GM23338 (cell line): ENCODE measurements at regions not wholly inside any gene's neighbourhood (a gene's known extent, or its start where the extent isn't known, plus 50 kb on each side); places are given as distances from the start of the nearest gene placed in this dataset.

Experiments used
- ATAC-seq: fragments of 200-7000 bp; cut with Tn5 transposase; 3 replicates; pipeline ENCODE4 v1.9.1; 2020
- DNase-seq: peaks from one replicate; pipeline ENCODE4 v3.0.0-alpha.2; 2015; ENCODE audit warnings: low spot score
- H2AFZ ChIP-seq: fragments of 200-600 bp; sonication (generic); 2 replicates; pipeline ENCODE4 v1.8.0; 2016; ENCODE audit warnings: antibody characterized with exemption, mild to moderate bottlenecking, moderate library complexity
- H3F3A ChIP-seq: fragments of 200-600 bp; sonication (generic); replicated peaks from 2 replicates; pipeline ENCODE4 v1.8.0; 2017; ENCODE audit warnings: antibody characterized with exemption, mixed run types, low read depth
- H3K27ac ChIP-seq: fragments of 200-600 bp; sonication (generic); 2 replicates; pipeline ENCODE4 v1.6.1; 2016; ENCODE audit warnings: low read depth
- H3K27me3 ChIP-seq: fragments of 200-600 bp; sonication (generic); 2 replicates; pipeline ENCODE4 v1.8.0; 2016; ENCODE audit warnings: mild to moderate bottlenecking, mixed run types, moderate library complexity; ENCODE audit not compliant: insufficient read depth
- H3K36me3 ChIP-seq: fragments of 200-600 bp; sonication (generic); 2 replicates; pipeline ENCODE4 v1.8.0; 2016; ENCODE audit warnings: mild to moderate bottlenecking; ENCODE audit not compliant: insufficient read depth
- H3K4me1 ChIP-seq: fragments of 200-600 bp; sonication (generic); 2 replicates; pipeline ENCODE4 v1.8.0; 2016; ENCODE audit warnings: mild to moderate bottlenecking, moderate library complexity; ENCODE audit not compliant: insufficient read depth
- H3K4me2 ChIP-seq: fragments of 200-600 bp; sonication (generic); 2 replicates; pipeline ENCODE4 v1.7.1; 2017; ENCODE audit warnings: mixed run types
- H3K4me3 ChIP-seq: fragments of 200-600 bp; sonication (generic); 2 replicates; pipeline ENCODE4 v1.6.1; 2016; ENCODE audit warnings: mixed run types
- H3K79me2 ChIP-seq: fragments of 200-600 bp; sonication (generic); replicated peaks from 2 replicates; pipeline ENCODE4 v1.8.0; 2017; ENCODE audit warnings: mild to moderate bottlenecking; ENCODE audit not compliant: insufficient read depth
- H3K9me2 ChIP-seq: fragments of 200-600 bp; sonication (generic); 2 replicates; pipeline ENCODE4 v1.8.0; 2017; ENCODE audit not compliant: insufficient read depth
- H4K20me1 ChIP-seq: fragments of 200-600 bp; sonication (generic); replicated peaks from 2 replicates; pipeline ENCODE4 v1.8.0; 2017; ENCODE audit warnings: mild to moderate bottlenecking; ENCODE audit not compliant: insufficient read depth
- H3K27ac Mint-ChIP-seq: 2 replicates; pipeline ENCODE4 v1.8.0; 2020; ENCODE audit warnings: inconsistent platforms, mild to moderate bottlenecking, moderate library complexity, mixed read lengths
- H3K27me3 Mint-ChIP-seq: 3 replicates; pipeline ENCODE4 v1.8.0; 2022; ENCODE audit warnings: low read depth, mild to moderate bottlenecking, moderate library complexity, mixed read lengths, inconsistent platforms; ENCODE audit not compliant: insufficient read depth, poor library complexity
- H3K36me3 Mint-ChIP-seq: 3 replicates; pipeline ENCODE4 v1.8.0; 2021; ENCODE audit warnings: low read depth, mild to moderate bottlenecking, inconsistent platforms, moderate library complexity, mixed read lengths
- H3K4me1 Mint-ChIP-seq: 3 replicates; pipeline ENCODE4 v1.8.0; 2020; ENCODE audit warnings: mild to moderate bottlenecking, inconsistent platforms, mixed read lengths
- H3K4me3 Mint-ChIP-seq: 3 replicates; pipeline ENCODE4 v1.8.0; 2021; ENCODE audit warnings: moderate library complexity, mild to moderate bottlenecking, inconsistent platforms, mixed read lengths
- H3K9me3 Mint-ChIP-seq: 3 replicates; pipeline ENCODE4 v1.8.0; 2020; ENCODE audit warnings: moderate library complexity, mild to moderate bottlenecking, inconsistent platforms, mixed read lengths
- CREB1 ChIP-seq: fragments of 250-450 bp; sonication (Bioruptor Pico); IDR thresholded peaks from 2 replicates; pipeline ENCODE4 v1.5.0; 2020; ENCODE audit warnings: low read depth, mild to moderate bottlenecking, moderate library complexity
- EZH2 ChIP-seq: fragments of 200-600 bp; sonication (generic); IDR thresholded peaks from one replicate; pipeline ENCODE4 v1.8.0; 2017; ENCODE audit warnings: antibody characterized with exemption, mild to moderate bottlenecking, low read depth; ENCODE audit not compliant: unreplicated experiment
- EZH2phosphoT487 ChIP-seq: fragments of 200-600 bp; sonication (generic); IDR thresholded peaks from one replicate; pipeline ENCODE4 v1.8.1; 2018; ENCODE audit warnings: antibody characterized with exemption; ENCODE audit not compliant: unreplicated experiment
- NANOG ChIP-seq: IDR thresholded peaks from 2 replicates; pipeline ENCODE4 v1.6.1; 2016; ENCODE audit warnings: antibody characterized with exemption, borderline replicate concordance
- POLR2AphosphoS5 ChIP-seq: IDR thresholded peaks from 2 replicates; pipeline ENCODE4 v1.6.1; 2016; ENCODE audit warnings: antibody characterized with exemption, low read depth
- STAT1 ChIP-seq: IDR thresholded peaks from one replicate; pipeline ENCODE4 v1.6.1; 2016; ENCODE audit warnings: antibody characterized with exemption; ENCODE audit not compliant: unreplicated experiment
- TF ChIP-seq, protein P1 (sequence below): fragments of 250-450 bp; sonication (Bioruptor Pico); IDR thresholded peaks from 2 replicates; pipeline ENCODE4 v1.5.0; 2020; ENCODE audit warnings: mild to moderate bottlenecking, moderate library complexity
- TF ChIP-seq, protein P2 (sequence below), 2 experiments: fragments of 200-600 bp in 1 of 2; sonication (generic) in 1 of 2; conservative IDR thresholded peaks; 2 replicates each; pipeline versions ENCODE4 v1.5.1 to v1.6.1; 2016 to 2017; ENCODE audit warnings: antibody characterized with exemption in 2 of 2, low read depth in 2 of 2, mild to moderate bottlenecking in 2 of 2, moderate library complexity in 1 of 2

GRCh38 chr1:30511563-30511962 is 211.8 kb downstream of the MATN1 start:
- H2AFZ ChIP-seq, result no peak overlapping the region
- no peaks in the 10 kb centered on the region for H4K20me1 ChIP-seq
- no peaks in the 10 kb centered on the region for H3K4me1 ChIP-seq
- no peak overlapping the region for H3K4me2 ChIP-seq
- no peak overlapping the region for H3K27ac Mint-ChIP-seq
- no peak for TF ChIP-seq EZH2phosphoT487
- no peak for TF ChIP-seq EZH2
- no peak for TF ChIP-seq CREB1 (CRISPR knock-in tag)
- TF ChIP-seq, protein P1, sequence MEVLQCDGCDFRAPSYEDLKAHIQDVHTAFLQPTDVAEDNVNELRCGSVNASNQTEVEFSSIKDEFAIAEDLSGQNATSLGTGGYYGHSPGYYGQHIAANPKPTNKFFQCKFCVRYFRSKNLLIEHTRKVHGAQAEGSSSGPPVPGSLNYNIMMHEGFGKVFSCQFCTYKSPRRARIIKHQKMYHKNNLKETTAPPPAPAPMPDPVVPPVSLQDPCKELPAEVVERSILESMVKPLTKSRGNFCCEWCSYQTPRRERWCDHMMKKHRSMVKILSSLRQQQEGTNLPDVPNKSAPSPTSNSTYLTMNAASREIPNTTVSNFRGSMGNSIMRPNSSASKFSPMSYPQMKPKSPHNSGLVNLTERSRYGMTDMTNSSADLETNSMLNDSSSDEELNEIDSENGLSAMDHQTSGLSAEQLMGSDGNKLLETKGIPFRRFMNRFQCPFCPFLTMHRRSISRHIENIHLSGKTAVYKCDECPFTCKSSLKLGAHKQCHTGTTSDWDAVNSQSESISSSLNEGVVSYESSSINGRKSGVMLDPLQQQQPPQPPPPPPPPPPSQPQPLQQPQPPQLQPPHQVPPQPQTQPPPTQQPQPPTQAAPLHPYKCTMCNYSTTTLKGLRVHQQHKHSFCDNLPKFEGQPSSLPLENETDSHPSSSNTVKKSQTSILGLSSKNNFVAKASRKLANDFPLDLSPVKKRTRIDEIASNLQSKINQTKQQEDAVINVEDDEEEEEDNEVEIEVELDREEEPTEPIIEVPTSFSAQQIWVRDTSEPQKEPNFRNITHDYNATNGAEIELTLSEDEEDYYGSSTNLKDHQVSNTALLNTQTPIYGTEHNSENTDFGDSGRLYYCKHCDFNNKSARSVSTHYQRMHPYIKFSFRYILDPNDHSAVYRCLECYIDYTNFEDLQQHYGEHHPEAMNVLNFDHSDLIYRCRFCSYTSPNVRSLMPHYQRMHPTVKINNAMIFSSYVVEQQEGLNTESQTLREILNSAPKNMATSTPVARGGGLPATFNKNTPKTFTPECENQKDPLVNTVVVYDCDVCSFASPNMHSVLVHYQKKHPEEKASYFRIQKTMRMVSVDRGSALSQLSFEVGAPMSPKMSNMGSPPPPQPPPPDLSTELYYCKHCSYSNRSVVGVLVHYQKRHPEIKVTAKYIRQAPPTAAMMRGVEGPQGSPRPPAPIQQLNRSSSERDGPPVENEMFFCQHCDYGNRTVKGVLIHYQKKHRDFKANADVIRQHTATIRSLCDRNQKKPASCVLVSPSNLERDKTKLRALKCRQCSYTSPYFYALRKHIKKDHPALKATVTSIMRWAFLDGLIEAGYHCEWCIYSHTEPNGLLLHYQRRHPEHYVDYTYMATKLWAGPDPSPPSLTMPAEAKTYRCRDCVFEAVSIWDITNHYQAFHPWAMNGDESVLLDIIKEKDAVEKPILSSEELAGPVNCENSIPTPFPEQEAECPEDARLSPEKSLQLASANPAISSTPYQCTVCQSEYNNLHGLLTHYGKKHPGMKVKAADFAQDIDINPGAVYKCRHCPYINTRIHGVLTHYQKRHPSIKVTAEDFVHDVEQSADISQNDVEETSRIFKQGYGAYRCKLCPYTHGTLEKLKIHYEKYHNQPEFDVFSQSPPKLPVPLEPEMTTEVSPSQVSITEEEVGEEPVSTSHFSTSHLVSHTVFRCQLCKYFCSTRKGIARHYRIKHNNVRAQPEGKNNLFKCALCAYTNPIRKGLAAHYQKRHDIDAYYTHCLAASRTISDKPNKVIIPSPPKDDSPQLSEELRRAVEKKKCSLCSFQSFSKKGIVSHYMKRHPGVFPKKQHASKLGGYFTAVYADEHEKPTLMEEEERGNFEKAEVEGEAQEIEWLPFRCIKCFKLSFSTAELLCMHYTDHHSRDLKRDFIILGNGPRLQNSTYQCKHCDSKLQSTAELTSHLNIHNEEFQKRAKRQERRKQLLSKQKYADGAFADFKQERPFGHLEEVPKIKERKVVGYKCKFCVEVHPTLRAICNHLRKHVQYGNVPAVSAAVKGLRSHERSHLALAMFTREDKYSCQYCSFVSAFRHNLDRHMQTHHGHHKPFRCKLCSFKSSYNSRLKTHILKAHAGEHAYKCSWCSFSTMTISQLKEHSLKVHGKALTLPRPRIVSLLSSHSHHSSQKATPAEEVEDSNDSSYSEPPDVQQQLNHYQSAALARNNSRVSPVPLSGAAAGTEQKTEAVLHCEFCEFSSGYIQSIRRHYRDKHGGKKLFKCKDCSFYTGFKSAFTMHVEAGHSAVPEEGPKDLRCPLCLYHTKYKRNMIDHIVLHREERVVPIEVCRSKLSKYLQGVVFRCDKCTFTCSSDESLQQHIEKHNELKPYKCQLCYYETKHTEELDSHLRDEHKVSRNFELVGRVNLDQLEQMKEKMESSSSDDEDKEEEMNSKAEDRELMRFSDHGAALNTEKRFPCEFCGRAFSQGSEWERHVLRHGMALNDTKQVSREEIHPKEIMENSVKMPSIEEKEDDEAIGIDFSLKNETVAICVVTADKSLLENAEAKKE, result no peak
- no peak for TF ChIP-seq STAT1
- TF ChIP-seq POLR2AphosphoS5, result no peak
- TF ChIP-seq NANOG, result no peak
- TF ChIP-seq, protein P2, sequence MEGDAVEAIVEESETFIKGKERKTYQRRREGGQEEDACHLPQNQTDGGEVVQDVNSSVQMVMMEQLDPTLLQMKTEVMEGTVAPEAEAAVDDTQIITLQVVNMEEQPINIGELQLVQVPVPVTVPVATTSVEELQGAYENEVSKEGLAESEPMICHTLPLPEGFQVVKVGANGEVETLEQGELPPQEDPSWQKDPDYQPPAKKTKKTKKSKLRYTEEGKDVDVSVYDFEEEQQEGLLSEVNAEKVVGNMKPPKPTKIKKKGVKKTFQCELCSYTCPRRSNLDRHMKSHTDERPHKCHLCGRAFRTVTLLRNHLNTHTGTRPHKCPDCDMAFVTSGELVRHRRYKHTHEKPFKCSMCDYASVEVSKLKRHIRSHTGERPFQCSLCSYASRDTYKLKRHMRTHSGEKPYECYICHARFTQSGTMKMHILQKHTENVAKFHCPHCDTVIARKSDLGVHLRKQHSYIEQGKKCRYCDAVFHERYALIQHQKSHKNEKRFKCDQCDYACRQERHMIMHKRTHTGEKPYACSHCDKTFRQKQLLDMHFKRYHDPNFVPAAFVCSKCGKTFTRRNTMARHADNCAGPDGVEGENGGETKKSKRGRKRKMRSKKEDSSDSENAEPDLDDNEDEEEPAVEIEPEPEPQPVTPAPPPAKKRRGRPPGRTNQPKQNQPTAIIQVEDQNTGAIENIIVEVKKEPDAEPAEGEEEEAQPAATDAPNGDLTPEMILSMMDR (conservative IDR thresholded peaks at IDR 0.05; ENCODE audit: low read depth in 2 of 2), result no peak
- H3K36me3 Mint-ChIP-seq, result no peaks in the 10 kb centered on the region
- H3K79me2 ChIP-seq, result no peaks in the 10 kb centered on the region
- no peaks in the 10 kb centered on the region for H3K9me2 ChIP-seq
- no peak overlapping the region for H3K4me3 ChIP-seq
- no peaks in the 10 kb centered on the region for H3K27me3 ChIP-seq
- H3K27me3 Mint-ChIP-seq, result no peaks in the 10 kb centered on the region
- no peak for ATAC-seq
- H3K4me1 Mint-ChIP-seq, result peaks cover 27% of the 10 kb centered on the region
- H3K27ac ChIP-seq, result no peak overlapping the region
- H3F3A ChIP-seq, result no peaks in the 10 kb centered on the region
- no peaks in the 10 kb centered on the region for H3K36me3 ChIP-seq
- DNase-seq, result no peak
- H3K9me3 Mint-ChIP-seq, result no peaks in the 10 kb centered on the region; the same call in 1 of the 3 replicates
- H3K4me3 Mint-ChIP-seq, result no peak overlapping the region
